SJSA1 (cell line): ENCODE measurements at regions not wholly inside any gene's neighbourhood (a gene's known extent, or its start where the extent isn't known, plus 50 kb on each side); places are given as distances from the start of the nearest gene placed in this dataset.
A peak's percentile ranks its signal among the peaks of the same experiment; 100 is the strongest.

Experiments used
- DNase-seq, 2 experiments: peaks; one replicate each; pipeline ENCODE4 v3.0.0-alpha.2; 2015 to 2020; ENCODE audit warnings: low spot score in 2 of 2, low read depth in 1 of 2
- H3K27ac ChIP-seq: fragments of 250-450 bp; sonication (Bioruptor Pico); 2 replicates; pipeline ENCODE4 v1.5.1; 2020; ENCODE audit warnings: mild to moderate bottlenecking, moderate library complexity
- H3K27me3 ChIP-seq: fragments of 250-450 bp; sonication (Bioruptor Pico); replicated peaks from 2 replicates; pipeline ENCODE4 v1.5.1; 2020; ENCODE audit warnings: mild to moderate bottlenecking, moderate library complexity
- H3K36me3 ChIP-seq: fragments of 250-450 bp; sonication (Bioruptor Pico); 2 replicates; pipeline ENCODE4 v1.5.1; 2020; ENCODE audit warnings: mild to moderate bottlenecking
- H3K4me1 ChIP-seq: fragments of 250-450 bp; sonication (Bioruptor Pico); replicated peaks from 2 replicates; pipeline ENCODE4 v1.6.1; 2021; ENCODE audit warnings: mild to moderate bottlenecking
- H3K4me3 ChIP-seq: fragments of 250-450 bp; sonication (Bioruptor Pico); 2 replicates; pipeline ENCODE4 v1.5.1; 2020; ENCODE audit warnings: mild to moderate bottlenecking
- H3K9me3 ChIP-seq: fragments of 250-450 bp; sonication (Bioruptor Pico); replicated peaks from 2 replicates; pipeline ENCODE4 v1.5.1; 2020; ENCODE audit warnings: mild to moderate bottlenecking

DNA sequence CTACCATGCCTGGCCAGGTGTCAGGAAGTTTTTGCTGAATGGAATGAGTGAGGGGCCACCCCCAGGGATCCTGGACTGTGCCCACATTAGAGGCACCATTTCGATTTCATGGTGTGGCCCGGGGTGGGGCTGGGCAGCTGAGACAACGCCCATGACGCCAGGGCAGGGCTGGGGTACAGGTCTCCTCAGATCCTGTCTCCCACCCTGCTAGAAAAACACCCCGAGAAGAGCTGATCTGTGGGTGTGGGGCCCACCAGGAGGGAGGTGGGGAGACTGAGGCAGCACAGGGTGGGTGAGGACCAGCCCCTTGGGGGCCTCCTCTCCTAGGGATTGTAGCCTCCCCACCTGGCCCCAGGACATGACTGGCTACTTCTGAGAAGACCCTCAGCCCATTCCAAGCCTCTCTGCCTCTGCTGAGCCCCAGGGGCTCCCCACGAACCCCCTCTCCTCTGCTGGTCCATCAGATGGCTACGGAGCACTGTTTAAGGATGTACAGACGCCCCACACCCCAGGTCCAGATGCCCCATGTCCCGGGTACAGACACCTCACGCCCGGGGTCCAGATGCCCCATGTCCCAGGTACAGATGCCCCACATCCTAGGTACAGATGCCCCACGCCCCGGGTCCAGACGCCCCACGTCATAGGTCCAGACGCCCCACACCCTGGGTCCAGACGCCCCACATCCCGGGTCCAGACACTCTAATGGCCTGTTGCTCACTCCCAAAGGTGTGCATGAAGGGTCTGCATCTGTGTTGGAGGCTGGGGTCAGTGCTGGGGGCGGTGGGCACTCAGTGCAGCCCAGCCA is 99.4 kb downstream of the MICALL2 start:
- H3K27ac ChIP-seq = no peak overlapping the region
- H3K27me3 ChIP-seq = peaks cover 43% of the 10 kb centered on the region
- no peaks in the 10 kb centered on the region for H3K4me1 ChIP-seq
- H3K9me3 ChIP-seq = no peaks in the 10 kb centered on the region
- DNase-seq = no peak
- H3K36me3 ChIP-seq = no peaks in the 10 kb centered on the region
- no peak overlapping the region for H3K4me3 ChIP-seq

DNA sequence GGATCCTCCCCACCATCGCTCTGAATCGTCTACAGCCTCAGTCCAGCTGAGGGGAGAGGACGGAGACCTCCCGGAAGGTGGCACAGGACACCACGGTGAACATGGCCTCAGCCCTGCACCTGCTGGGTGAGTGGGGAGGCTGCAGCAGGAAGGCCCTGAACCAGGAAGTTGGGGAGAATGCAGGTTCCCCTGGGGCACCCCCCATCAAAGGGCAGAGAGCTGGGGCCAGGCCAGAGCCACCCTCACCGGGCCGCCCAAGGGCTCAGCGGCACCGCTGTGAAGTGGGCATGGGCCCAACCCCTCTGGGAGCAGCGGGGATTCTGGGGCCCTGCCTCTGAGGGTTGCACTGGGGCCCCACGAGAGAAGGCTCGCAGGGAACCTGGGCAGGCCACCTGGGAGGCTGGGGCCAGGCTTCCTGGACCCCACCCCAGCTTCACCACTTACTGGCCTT is 98.7 kb downstream of the MICALL2 start:
- Histone ChIP-seq H3K27me3 (peaks cover 43% of the 10 kb centered on the region), H3K9me3 (no peaks in the 10 kb centered on the region), H3K36me3 (no peaks in the 10 kb centered on the region), H3K27ac (no peak overlapping the region), H3K4me1 (no peaks in the 10 kb centered on the region), H3K4me3 (no peak overlapping the region)
- DNase-seq = no peak

DNA sequence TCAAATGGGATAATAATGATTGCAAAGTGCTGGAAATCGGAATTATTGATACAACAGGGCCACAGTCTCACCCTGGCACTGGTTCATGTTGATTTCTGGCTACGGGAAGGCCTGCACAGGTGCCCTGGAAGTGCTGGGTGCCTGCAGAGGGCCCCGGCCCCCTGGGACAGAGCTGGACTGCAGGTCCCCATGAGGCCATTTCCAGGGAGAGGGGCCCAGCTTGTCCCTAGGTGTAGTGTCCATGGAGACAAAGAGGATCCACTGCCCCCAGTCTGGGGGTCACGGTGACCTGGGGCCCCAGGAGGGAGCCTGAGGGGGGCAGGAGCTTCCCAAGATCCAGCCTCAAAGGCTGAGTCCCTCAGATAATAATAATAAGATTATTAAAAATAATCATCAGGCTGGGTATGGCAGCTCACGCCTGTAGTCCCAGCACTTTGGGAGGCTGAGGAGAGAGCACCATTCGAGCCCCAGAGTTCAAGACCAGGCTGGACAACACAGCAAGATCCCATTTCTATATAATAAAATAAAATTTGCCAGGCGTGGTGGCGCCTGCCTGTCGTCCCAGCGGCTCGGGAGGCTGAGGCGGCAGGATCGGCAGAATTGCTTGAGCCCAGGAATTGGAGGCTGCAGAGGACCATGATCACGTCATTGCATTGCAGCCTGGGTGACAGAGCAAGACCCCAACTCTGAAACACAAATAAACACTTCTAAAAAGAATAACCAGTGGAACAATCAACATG is 98.1 kb downstream of the MICALL2 start:
- Histone ChIP-seq H3K4me1 (no peaks in the 10 kb centered on the region), H3K4me3 (no peak overlapping the region), H3K27ac (no peak overlapping the region), H3K36me3 (no peaks in the 10 kb centered on the region), H3K9me3 (no peaks in the 10 kb centered on the region), H3K27me3 (peaks cover 43% of the 10 kb centered on the region)
- no peak for DNase-seq

DNA sequence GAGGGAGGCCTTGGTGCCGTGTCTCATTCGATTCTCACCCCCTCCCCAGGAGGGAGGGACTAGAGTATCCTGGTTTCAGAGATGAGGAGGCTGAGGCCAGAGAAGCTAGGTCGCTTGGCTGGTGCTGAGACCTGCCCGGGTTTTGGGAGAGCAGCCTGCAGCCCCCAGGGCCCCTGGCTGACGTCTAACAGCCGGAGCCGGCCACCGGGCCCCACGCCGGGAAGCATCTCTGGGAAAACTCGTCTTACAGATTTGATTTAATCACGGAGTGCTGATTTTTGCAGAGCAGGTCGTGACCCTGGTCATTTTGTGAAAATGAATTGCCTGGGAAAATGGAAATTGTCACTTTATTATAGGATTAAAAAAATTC is 97.5 kb downstream of the MICALL2 start:
- Histone ChIP-seq H3K4me1 (no peaks in the 10 kb centered on the region), H3K9me3 (no peaks in the 10 kb centered on the region), H3K27ac (no peak overlapping the region), H3K36me3 (no peaks in the 10 kb centered on the region), H3K27me3 (peaks cover 48% of the 10 kb centered on the region), H3K4me3 (no peak overlapping the region)
- DNase-seq = no peak

DNA sequence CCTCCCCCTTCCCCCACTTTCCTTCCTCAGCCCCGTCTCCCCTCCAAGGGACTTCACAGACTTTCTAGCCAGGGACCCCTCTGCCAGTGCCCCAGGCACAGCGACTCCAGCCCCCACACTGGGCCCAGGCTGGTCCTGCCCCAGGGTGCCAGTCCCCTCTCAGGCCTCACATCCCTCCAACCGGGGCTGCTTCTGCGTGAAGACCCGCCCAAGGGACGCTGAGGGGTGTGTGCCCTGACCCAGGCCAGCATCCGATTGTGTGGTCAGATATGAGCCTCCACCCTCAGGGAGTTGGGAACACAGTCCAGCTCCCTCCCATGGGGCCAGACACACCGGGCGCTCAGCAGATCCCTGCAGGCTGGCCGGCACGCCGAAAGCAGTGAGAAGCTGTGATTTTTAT is 97.0 kb downstream of the MICALL2 start:
- peaks cover 53% of the 10 kb centered on the region for H3K27me3 ChIP-seq
- DNase-seq = no peak
- no peak overlapping the region for H3K27ac ChIP-seq
- H3K9me3 ChIP-seq = no peaks in the 10 kb centered on the region
- H3K36me3 ChIP-seq = no peaks in the 10 kb centered on the region
- H3K4me3 ChIP-seq = no peak overlapping the region
- no peaks in the 10 kb centered on the region for H3K4me1 ChIP-seq

DNA sequence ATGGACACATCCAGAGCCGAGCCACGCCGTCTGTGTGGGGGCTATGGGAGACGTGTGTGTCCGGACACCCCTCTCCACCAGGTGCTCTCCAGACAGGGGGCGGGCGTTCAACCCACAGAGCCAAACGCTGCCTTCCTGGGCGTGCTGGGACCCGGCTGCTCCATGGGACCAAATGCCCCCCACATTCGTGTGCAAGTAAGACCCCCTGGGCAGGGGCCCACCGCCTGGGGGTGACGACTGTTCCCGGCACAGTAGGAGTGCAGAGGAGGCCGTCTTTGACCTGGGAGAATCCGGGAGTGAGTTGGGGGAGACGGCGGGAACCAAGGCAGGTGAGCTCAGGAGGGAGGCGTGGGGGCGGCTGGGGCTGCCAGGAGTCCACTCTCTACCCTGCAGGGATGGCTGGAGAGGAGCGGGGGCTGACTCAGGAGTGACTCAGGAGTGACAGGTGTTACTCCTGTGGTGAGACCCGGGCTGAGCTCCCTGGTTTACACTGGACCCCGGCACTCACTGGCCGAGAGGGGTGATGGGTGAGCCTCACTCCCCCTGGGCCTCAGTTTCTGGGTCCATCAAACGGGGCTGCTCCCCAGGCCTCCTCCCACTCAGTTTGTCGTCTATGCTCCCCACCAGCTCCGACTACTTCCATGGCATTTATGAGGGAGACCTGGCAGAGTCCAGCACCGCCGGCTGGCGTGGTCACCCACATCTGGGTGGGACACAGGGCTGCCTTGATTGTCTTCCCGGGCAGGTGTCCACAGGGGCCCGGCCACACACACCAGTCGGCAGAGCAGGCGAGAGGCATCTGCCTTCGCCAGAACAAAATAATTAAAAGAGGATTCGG is 95.0 kb downstream of the MICALL2 start:
- H3K36me3 ChIP-seq = no peaks in the 10 kb centered on the region
- H3K27ac ChIP-seq = no peak overlapping the region
- no peaks in the 10 kb centered on the region for H3K4me1 ChIP-seq
- H3K9me3 ChIP-seq = no peaks in the 10 kb centered on the region
- H3K4me3 ChIP-seq = no peak overlapping the region
- peaks cover 68% of the 10 kb centered on the region for H3K27me3 ChIP-seq
- no peak for DNase-seq

DNA sequence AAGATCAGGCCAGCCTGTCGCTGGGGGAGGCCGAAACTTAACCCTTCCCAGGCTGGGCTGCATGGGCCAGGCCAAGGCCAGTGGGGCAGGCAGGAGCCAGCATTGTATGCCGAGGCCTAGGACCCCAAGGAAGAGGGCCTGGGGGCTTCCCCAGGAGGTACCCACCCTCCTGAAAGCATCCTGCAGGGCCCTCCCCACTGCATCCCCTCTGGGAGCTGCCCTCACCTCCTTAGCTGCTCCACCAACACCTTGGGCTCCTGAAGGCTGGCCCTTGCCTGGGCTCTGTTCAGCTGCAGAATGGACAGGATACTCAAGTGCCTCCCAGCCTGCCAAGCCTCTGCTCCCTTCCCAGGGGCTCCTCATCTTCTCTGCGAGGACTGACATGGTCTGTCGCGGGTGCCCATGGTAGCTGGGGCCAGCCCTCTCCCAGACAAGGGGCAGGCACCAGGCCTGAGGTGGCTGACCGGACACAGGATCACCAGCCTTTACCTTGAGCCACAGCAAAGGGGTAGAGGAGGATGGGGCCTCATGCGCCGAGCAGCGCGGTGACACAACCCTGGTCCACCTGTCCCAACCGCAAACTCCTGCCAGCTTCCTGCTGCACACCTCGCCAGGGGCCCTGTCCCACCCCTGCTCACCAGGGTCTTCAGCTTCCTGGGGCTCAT is 94.2 kb downstream of the MICALL2 start:
- Histone ChIP-seq H3K27ac (no peak overlapping the region), H3K36me3 (no peaks in the 10 kb centered on the region), H3K9me3 (no peaks in the 10 kb centered on the region), H3K27me3 (peaks cover 67% of the 10 kb centered on the region), H3K4me1 (no peaks in the 10 kb centered on the region), H3K4me3 (no peak overlapping the region)
- DNase-seq = no peak

DNA sequence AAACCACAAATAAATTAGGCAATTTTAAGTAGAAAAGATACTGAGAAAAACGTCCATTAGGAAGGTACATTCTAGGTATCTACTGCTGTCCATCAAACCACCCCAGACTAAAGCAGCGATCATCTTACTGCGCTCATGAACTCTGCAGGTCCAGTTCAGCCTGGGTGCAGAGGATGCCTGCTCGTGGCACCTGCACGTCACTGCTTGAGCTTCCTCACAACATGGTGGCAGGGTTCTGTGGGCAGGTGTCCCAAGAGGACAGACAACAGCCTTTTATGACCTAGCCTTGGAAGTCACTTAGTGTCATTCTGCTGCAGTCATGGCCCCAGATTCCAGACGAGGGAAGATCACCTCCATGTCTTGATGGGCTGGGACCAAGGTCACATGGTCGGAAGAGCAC is 93.4 kb downstream of the MICALL2 start:
- H3K4me1 ChIP-seq = no peaks in the 10 kb centered on the region
- H3K27me3 ChIP-seq = peaks cover 75% of the 10 kb centered on the region
- H3K27ac ChIP-seq = no peak overlapping the region
- no peak overlapping the region for H3K4me3 ChIP-seq
- H3K9me3 ChIP-seq = no peaks in the 10 kb centered on the region
- H3K36me3 ChIP-seq = no peaks in the 10 kb centered on the region
- no peak for DNase-seq

DNA sequence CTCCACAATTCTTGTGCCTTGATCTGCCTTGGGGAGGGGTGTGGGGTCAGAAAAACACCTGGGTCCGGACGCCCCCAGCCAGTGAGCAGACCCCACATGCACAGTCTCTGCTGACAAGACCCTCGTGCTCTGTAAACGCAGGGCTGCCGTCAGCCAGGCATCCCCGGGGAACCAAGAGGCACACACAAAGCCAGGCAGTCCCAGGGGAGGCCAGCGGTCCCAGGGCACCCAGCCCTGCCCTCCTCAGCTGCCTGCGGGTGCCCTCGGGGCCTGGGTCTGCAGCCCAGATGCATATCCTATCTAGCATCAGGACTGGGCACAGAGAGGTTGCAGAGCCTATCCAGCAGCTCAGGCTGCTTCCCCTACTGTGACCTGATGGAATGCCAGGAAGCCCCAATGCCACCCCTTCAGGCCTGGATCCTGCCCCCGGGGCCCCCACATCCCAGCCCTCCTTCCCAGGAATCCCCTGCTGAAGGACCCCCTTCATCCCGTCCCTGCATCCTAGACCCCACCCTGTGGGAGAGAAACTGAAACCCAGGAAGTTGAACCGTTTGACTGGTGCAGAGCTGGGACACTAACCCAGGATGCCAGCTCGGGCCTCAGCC is 92.4 kb downstream of the MICALL2 start:
- Histone ChIP-seq H3K9me3 (no peaks in the 10 kb centered on the region), H3K27me3 (peaks cover 83% of the 10 kb centered on the region), H3K4me1 (no peaks in the 10 kb centered on the region), H3K27ac (no peak overlapping the region), H3K36me3 (no peaks in the 10 kb centered on the region), H3K4me3 (no peak overlapping the region)
- DNase-seq = no peak

DNA sequence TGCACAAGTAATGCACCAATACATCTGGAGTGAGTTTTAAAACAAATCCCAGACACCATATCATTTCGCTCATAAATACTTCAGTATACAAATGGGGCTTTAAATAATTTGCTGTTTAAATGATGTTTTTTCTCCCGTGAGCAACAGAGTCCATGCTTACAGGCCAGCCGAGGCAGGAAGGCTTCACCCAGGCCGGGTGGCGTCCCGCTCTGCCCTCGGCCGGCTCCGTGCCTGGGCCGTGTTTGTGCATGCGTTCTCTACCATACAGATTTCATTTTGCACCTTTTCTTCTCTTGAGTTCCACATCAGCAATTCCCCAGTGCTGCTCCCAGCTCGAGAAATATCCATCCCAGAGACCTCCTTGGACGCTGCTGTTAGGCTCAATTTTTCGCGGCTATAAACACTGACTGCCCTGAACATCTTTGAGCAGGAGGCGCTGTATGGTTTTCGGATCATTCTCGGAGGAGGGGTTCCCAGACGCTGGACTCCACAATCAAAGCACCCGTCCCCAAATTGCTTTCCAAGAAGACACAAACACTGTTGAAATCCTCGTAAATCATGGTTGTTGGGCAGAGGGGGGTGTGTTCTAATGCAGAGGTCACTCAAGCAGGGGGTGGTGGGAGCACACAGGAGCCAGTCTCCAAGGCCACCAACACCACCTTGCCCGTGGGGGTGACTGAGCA is 91.6 kb downstream of the MICALL2 start:
- no peak for DNase-seq
- no peak overlapping the region for H3K4me3 ChIP-seq
- no peak overlapping the region for H3K27ac ChIP-seq
- no peaks in the 10 kb centered on the region for H3K4me1 ChIP-seq
- H3K9me3 ChIP-seq = no peaks in the 10 kb centered on the region
- H3K27me3 ChIP-seq = peaks cover 89% of the 10 kb centered on the region
- H3K36me3 ChIP-seq = no peaks in the 10 kb centered on the region

DNA sequence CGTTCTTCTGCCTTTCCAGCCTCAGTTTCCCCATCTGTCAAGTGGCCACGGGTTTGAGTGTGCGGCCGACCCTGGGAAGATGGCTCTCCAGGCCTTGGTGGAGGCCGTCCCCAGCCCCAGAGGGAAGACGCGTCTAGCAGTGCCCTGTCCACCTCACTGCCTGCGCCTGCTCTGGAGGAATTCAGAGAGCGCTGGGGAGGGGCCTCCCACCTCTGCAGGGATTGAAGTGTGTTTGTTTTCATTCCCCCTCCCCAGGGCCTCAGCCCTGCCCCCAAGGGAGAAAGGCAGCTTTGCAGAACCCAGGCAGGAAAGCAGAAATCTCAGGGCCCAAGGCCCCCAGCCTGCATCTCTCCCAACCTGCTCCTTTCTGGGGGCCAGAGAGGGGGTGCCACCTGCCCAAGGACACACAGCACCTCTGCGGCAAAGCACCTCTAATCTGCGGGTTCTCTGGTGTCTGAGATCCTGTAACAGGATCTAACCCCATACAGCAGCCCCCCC is 91.0 kb downstream of the MICALL2 start:
- Histone ChIP-seq H3K4me1 (no peaks in the 10 kb centered on the region), H3K9me3 (no peaks in the 10 kb centered on the region), H3K27me3 (peaks cover 89% of the 10 kb centered on the region), H3K27ac (no peak overlapping the region), H3K4me3 (no peak overlapping the region), H3K36me3 (no peaks in the 10 kb centered on the region)
- no peak for DNase-seq

DNA sequence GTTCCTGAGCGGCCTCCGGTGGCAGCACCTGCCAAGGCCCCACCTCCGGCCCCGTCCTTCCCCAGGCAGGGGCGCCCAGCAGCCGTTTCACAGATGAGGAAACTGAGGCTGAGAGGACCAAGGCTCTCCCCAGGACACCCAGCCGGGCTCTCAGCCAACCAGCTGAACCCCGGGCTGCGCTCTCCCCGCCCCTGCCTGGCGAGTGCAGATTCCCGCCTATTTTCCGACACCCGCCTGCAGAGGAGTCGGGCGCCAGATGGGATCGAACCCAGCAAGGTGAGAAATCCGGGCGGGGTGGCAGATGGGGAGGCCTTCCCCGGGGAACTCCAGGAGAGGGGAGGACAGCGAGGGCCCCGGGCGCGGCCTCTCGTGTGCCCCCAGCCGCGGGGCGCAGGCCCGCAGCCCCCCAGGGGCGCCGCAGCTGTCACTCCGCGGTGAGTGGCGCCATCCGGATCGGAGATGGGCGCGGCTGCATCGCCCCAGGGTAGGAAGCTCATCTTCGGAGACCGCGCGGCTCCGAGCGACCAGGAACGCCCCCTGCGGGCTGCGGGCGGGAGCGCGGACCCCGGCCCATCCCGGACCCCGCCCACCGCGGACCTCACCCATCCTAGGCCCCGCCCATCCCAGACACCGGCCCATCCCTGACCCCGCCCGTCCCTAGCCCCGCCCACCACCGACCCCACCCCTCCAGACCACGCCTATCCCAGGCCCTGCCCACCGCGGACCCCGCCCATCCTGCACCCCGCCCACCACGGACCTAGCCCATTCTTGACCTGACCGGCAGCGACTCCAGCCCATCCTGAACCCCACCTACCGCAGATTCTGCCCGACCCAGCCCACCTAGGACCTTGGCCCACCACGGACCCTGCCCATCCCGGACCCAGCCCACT is 90.3 kb downstream of the MICALL2 start:
- no peaks in the 10 kb centered on the region for H3K9me3 ChIP-seq
- H3K4me3 ChIP-seq = no peak overlapping the region
- peaks cover 88% of the 10 kb centered on the region for H3K27me3 ChIP-seq
- peak in 1 of 2 experiments; percentile 12 for DNase-seq
- H3K36me3 ChIP-seq = no peaks in the 10 kb centered on the region
- no peaks in the 10 kb centered on the region for H3K4me1 ChIP-seq
- no peak overlapping the region for H3K27ac ChIP-seq
